ENCODE measurements at regions not wholly inside any gene's neighbourhood (a gene's known extent, or its start where the extent isn't known, plus 50 kb on each side); places are given as distances from the start of the nearest gene placed in this dataset.

DNA sequence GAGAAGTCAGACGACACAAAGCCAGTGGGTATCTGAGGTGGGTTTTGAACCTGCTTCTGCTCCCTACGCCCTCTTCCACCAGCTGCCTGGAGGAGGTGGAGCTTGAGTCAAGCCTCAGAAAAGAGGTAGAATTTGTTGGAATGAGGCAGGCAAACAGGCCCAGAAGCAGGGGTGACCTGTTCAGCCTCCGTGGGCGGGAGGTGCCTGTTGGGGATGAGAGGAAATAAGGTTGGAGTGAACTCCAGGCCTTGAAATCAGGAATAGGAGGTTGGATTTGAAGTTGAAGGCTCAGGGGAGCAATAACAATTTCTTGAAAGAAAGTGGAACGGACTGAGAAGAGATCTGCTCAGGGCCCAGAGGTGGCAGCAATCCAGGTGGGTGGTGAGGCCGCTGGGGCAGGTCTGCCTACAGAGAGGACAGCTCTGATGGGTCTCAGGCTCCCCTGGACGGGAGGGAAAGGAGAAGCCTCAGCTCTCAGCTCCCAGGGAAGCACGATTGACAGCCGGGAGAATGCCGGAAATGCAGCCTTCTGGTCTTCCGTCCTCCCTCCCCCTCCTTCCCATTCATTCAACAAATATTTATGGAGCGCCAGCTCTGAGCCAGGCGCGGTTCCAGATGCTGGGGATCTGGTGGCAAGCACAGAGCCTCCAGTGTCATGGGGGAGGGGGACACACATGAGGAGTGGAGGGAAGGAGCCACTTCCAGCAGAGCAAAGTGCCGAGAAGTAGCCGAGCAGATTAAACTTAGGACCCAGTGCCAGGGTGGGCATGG lies 61.9 kb upstream of the CIBAR2 start:
- Histone ChIP-seq H3K4me1 (peaks cover 58 to 84% (median 75%) of the 10 kb centered on the region in 4 donors), H3K4me3 (no peak overlapping the region), H3K27ac (peak overlapping the region in 4 of 5 donors; percentile 52 to 70 (median 64)), H3K27me3 (peaks cover 0 to 36% (median 14%) of the 10 kb centered on the region in 3 donors), H3K36me3 (no peaks in the 10 kb centered on the region), H3K9me3 (no peaks in the 10 kb centered on the region)
- intact Hi-C loops (cut with DNase I; ENCODE audit: low total_unique reads), result no loop called here
- 30 to 39% (median 36%) methylated on average over 13 to 16 of the region's 16 CpGs for WGBS, 5 donors
- peak in 1 of 3 donors; percentile 35 for TF ChIP-seq POLR2AphosphoS5 (IDR thresholded peaks at IDR 0.05)
- TF ChIP-seq, protein P1, sequence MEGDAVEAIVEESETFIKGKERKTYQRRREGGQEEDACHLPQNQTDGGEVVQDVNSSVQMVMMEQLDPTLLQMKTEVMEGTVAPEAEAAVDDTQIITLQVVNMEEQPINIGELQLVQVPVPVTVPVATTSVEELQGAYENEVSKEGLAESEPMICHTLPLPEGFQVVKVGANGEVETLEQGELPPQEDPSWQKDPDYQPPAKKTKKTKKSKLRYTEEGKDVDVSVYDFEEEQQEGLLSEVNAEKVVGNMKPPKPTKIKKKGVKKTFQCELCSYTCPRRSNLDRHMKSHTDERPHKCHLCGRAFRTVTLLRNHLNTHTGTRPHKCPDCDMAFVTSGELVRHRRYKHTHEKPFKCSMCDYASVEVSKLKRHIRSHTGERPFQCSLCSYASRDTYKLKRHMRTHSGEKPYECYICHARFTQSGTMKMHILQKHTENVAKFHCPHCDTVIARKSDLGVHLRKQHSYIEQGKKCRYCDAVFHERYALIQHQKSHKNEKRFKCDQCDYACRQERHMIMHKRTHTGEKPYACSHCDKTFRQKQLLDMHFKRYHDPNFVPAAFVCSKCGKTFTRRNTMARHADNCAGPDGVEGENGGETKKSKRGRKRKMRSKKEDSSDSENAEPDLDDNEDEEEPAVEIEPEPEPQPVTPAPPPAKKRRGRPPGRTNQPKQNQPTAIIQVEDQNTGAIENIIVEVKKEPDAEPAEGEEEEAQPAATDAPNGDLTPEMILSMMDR (IDR thresholded peaks at IDR 0.05), result no peak
- peak; percentile 68 to 78 for DNase-seq

DNA sequence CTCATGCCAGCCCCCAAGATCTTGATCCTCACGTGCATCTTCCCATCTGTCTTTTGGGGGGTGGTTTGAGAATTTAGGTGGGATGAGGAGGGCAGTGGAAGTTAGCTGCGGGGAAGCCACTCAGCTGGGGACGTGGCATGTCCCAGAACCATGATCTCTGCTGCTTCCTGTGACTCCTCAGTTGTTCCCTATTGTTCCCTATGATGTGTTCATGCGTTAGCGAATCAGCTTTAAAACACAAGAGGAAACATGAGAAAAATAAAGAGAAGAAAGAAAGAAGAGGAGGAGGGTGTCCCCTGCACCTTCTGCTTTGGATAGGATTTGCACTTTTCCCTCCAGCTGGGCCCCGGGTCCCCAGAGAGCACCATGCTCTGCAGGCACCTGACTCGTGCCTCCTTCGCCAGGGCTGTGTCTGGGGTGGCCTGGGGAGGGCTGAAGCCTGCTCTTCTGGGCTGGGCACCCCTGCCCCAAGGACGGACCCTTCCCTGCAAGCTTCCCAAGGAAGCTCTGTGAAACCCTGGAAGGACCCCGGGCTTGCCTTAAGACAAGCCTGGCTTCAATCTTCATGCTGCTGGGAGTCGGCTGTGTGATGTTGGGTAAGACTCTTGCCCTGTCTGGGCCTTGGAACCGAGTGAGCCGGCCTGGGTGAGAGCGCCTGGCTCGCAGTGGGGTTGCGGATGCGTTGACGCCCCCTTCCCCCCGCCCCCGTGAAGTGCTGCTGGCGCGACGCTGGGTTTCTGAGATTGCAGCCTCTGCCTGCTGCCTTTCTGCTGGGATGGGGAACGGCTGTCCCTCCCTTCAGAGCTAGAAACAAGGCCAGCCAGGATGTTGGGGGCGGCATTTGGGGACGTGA lies 62.8 kb upstream of the CIBAR2 start:
- intact Hi-C loops (cut with DNase I; ENCODE audit: low total_unique reads), result no loop called here
- peak overlapping the region in 4 of 5 donors; percentile 52 to 70 (median 64) for H3K27ac ChIP-seq
- TF ChIP-seq, protein P1 (IDR thresholded peaks at IDR 0.05), result no peak
- TF ChIP-seq POLR2A (IDR thresholded peaks at IDR 0.05) (no peak), EP300 (IDR thresholded peaks at IDR 0.05) (no peak)
- peak in 1 of 2 donors; percentile 48 for DNase-seq
- H3K27me3 ChIP-seq, result peaks cover 0 to 28% (median 8%) of the 10 kb centered on the region in 3 donors
- H3K4me1 ChIP-seq, result peaks cover 52 to 77% (median 69%) of the 10 kb centered on the region in 4 donors
- H3K9me3 ChIP-seq, result no peaks in the 10 kb centered on the region
- H3K36me3 ChIP-seq, result no peaks in the 10 kb centered on the region
- no peak overlapping the region for H3K4me3 ChIP-seq
- 57 to 70% (median 64%) methylated on average over 25 to 26 of the region's 26 CpGs for WGBS, 5 donors

DNA sequence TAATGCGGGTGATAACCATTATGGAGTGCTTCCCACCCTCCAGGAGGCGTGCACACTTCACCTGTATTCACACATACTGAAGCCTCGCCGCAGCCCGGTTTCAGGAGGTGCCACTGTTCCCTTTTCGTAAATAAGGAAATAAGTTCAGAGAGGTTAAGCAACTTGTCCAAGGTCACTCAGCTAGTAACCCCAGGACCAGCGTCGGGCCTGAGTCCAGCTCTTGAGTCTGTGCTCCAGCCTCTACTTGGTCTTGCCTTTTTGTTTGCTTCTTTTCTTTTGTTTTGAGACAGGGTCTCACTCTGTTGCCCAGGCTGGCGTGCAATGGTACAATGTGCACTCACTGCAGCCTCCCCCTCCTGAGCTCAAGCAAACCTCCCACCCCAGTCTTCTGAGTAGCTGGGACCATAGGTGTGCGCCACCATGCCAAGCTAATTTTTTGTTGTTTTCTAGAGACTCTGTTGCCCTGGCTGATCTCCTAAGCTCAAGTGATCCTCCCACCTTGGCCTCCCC lies 63.5 kb upstream of the CIBAR2 start:
- no peak overlapping the region for H3K27ac ChIP-seq
- no peak overlapping the region for H3K4me3 ChIP-seq
- peaks cover 45 to 70% (median 63%) of the 10 kb centered on the region in 4 donors for H3K4me1 ChIP-seq
- TF ChIP-seq EP300 (IDR thresholded peaks at IDR 0.05), result no peak
- no peak for TF ChIP-seq POLR2A (IDR thresholded peaks at IDR 0.05)
- TF ChIP-seq, protein P1 (IDR thresholded peaks at IDR 0.05), result no peak
- no peak for TF ChIP-seq POLR2AphosphoS5 (IDR thresholded peaks at IDR 0.05)
- 53 to 71% (median 69%) methylated on average over 10 of the region's 10 CpGs for WGBS, 5 donors
- no peaks in the 10 kb centered on the region for H3K36me3 ChIP-seq
- intact Hi-C loops (cut with DNase I; ENCODE audit: low total_unique reads), result no loop called here
- no peaks in the 10 kb centered on the region for H3K9me3 ChIP-seq
- no peak for DNase-seq
- H3K27me3 ChIP-seq, result peaks cover 0 to 21% (median 3%) of the 10 kb centered on the region in 3 donors
